ENCODE measurements at regions not wholly inside any gene's neighbourhood (a gene's known extent, or its start where the extent isn't known, plus 50 kb on each side); places are given as distances from the start of the nearest gene placed in this dataset.
A peak's percentile ranks its signal among the peaks of the same experiment; 100 is the strongest.

- peak; percentile 70 for DNase-seq
Observed at GRCh38 chr12:98296462-98297079, 218.8 kb upstream of the TMPO start.

- no peak for DNase-seq
Observed at GRCh38 chr12:98297538-98297937, 217.9 kb upstream of the TMPO start.

GRCh38 chr12:98308141-98308540 lies 207.2 kb upstream of the TMPO start:
- DNase-seq = peak; percentile 38

GRCh38 chr12:98317939-98318899 lies 197.2 kb upstream of the TMPO start:
- no peak for DNase-seq

GRCh38 chr12:98319716-98320425 lies 195.5 kb upstream of the TMPO start:
- peak; percentile 27 for DNase-seq

- DNase-seq = no peak
Observed at GRCh38 chr12:98325003-98325402, 190.4 kb upstream of the TMPO start.

GRCh38 chr12:98328467-98328866 lies 186.9 kb upstream of the TMPO start:
- no peak for DNase-seq

- DNase-seq = no peak
Observed at GRCh38 chr12:98329589-98329988, 185.8 kb upstream of the TMPO start.

GRCh38 chr12:98332642-98333041 lies 182.7 kb upstream of the TMPO start:
- peak; percentile 28 for DNase-seq

GRCh38 chr12:98334768-98335167 lies 180.6 kb upstream of the TMPO start:
- no peak for DNase-seq

- DNase-seq = no peak
Observed at GRCh38 chr12:98341026-98341425, 174.4 kb upstream of the TMPO start.

GRCh38 chr12:98341732-98342131 lies 173.7 kb upstream of the TMPO start:
- DNase-seq = no peak

GRCh38 chr12:98343002-98343567 lies 172.3 kb upstream of the TMPO start:
- no peak for DNase-seq

GRCh38 chr12:98344046-98344930 lies 171.1 kb upstream of the TMPO start:
- peak; percentile 78 for DNase-seq

- no peak for DNase-seq
Observed at GRCh38 chr12:98345308-98345876, 170.0 kb upstream of the TMPO start.

- no peak for DNase-seq
Observed at GRCh38 chr12:98351089-98351488, 164.3 kb upstream of the TMPO start.

GRCh38 chr12:98351784-98352183 lies 163.6 kb upstream of the TMPO start:
- peak; percentile 54 for DNase-seq

- peak; percentile 72 for DNase-seq
Observed at GRCh38 chr12:98352218-98352811, 163.1 kb upstream of the TMPO start.

GRCh38 chr12:98352835-98353234 lies 162.6 kb upstream of the TMPO start:
- DNase-seq = peak; percentile 45

GRCh38 chr12:98354520-98355035 lies 160.8 kb upstream of the TMPO start:
- DNase-seq = peak; percentile 92

- DNase-seq = no peak
Observed at GRCh38 chr12:98355322-98355721, 160.1 kb upstream of the TMPO start.

Data from NCI-H69 (cell line).